ENCODE measurements at regions not wholly inside any gene's neighbourhood (a gene's known extent, or its start where the extent isn't known, plus 50 kb on each side); places are given as distances from the start of the nearest gene placed in this dataset.
"Not testable (repeated sequence)": the region's sequence is repeated elsewhere in the genome, so short reads cannot be mapped to it uniquely, and the experiment has no call there.

DNA sequence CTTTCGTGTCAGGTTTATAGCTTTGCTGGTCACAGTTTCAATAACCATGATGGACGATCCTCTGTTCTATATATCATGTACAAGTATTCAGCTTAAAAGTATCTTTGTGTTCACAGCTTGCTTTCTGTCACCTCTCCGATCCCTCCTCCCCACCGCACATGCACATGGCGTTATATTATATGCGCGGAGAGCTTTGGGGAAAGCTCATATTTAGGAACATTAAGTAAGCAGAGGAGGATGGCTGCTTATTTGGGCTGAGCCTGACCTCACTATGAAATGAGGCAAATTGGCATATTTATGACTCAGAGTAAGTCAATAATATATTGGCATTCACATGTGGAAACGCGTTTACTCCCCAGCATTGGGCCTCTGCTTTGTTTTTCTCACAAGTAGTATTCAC lies 360.5 kb downstream of the HLX start:
- peaks cover 0 to 6% (median 5%) of the 10 kb centered on the region in 3 donors for H3K27me3 Mint-ChIP-seq
- H3K4me1 Mint-ChIP-seq, result no peaks in the 10 kb centered on the region
- ATAC-seq (ENCODE audit: low read depth in 2 of 2) (no peak), DNase-seq (no peak)
- H3K27ac Mint-ChIP-seq, result no peak overlapping the region
- H3K36me3 Mint-ChIP-seq, result no peaks in the 10 kb centered on the region
- no peak overlapping the region for H3K4me3 Mint-ChIP-seq
- H3K9me3 Mint-ChIP-seq, result no peaks in the 10 kb centered on the region

DNA sequence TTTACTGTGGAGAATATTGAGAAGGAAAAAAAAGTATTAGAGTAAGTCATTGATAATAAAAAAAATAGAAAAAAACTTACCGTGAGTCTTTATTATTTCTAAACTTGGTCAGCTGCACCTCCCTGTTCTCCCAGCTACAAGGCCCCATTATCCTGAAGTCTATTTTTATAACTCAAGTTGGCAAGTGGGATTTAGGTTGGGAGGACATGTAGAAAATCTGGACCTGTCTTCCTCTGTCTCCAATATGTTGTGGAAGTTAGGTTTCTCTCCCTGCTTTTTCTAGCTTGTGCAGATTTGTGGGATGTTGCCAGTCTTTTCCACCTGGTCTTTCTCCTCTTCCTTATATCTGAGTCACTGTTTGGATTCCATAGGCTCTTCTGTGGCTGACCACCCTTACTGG lies 361.4 kb downstream of the HLX start:
- Mint-ChIP-seq H3K9me3 (no peaks in the 10 kb centered on the region), H3K4me3 (no peak overlapping the region), H3K27me3 (peaks cover 0 to 6% (median 5%) of the 10 kb centered on the region in 3 donors), H3K4me1 (no peaks in the 10 kb centered on the region), H3K36me3 (no peaks in the 10 kb centered on the region), H3K27ac (no peak overlapping the region)
- no peak for ATAC-seq (ENCODE audit: low read depth in 2 of 2)
- no peak for DNase-seq

DNA sequence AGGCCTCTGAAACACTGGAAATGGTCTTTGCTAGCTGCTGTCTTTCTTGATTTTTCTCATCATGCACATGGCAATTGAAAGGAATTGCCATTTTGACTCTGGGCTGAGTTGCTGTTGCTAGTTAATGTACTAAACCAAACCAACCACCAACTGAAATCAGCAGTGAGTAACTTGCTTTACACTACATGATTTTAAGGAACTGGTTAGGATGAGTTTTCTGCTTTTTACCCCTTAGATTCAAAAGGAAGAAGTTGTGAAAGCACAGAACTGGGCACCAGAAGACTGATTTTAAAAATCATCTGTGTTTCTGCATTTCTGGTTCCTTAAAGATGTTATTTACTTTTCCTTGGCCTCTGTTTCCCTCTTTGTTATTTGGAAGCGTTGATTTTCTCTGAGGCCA lies 361.9 kb downstream of the HLX start:
- Mint-ChIP-seq H3K9me3 (no peaks in the 10 kb centered on the region), H3K27ac (no peak overlapping the region), H3K36me3 (no peaks in the 10 kb centered on the region), H3K4me1 (no peaks in the 10 kb centered on the region), H3K27me3 (peaks cover 0 to 6% (median 5%) of the 10 kb centered on the region in 3 donors), H3K4me3 (no peak overlapping the region)
- DNase-seq, result no peak
- ATAC-seq (ENCODE audit: low read depth in 2 of 2), result no peak

DNA sequence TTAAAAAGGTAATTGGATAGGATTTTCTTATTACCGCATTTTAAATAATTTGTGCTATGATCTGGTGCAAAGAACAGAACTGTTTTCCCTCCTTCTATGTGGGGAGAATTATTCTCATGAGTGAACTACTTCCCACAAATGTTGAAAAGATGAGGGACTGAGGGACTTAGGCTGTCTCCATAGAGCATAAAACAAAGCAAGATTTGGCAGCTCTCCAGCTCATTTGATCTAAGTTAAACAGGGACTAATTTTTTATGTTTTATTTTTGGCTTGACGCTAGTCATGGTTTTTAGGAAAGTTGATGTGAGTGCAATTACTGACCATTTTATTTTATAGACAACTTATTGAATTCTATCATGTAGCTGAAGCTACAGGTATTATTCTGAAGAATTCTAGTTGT lies 362.3 kb downstream of the HLX start:
- no peaks in the 10 kb centered on the region for H3K36me3 Mint-ChIP-seq

DNA sequence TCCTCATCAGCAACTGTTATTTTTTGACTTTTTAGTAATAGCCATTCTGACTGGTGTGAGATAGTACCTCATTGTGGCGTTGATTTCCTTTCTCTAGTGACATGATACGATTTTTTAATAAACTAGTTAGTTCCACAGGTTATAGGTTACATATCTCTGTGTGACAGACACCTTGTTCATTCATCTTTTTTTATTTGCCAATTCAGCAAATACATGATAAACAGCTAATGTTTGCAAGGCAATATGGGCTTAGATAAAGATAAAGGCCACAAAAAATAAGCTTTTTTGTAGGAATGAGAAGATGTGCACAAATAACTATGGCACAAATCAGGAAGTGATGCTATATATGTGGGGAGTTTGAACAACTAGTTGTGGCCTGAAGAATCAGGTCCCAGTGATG lies 366.8 kb downstream of the HLX start:
- no peaks in the 10 kb centered on the region for H3K9me3 Mint-ChIP-seq
- no peak overlapping the region for H3K4me3 Mint-ChIP-seq
- ATAC-seq (ENCODE audit: low read depth in 2 of 2), result no peak
- H3K27me3 Mint-ChIP-seq, result peaks cover 5 to 13% (median 9%) of the 10 kb centered on the region in 3 donors
- H3K4me1 Mint-ChIP-seq, result no peaks in the 10 kb centered on the region
- no peak overlapping the region for H3K27ac Mint-ChIP-seq
- H3K36me3 Mint-ChIP-seq, result no peaks in the 10 kb centered on the region
- DNase-seq, result no peak

More for the DNA sequence above, 362.3 kb downstream of the HLX start:
- no peaks in the 10 kb centered on the region for H3K4me1 Mint-ChIP-seq
- no peaks in the 10 kb centered on the region for H3K9me3 Mint-ChIP-seq
- peaks cover 0 to 6% (median 5%) of the 10 kb centered on the region in 3 donors for H3K27me3 Mint-ChIP-seq
- DNase-seq, result no peak
- H3K27ac Mint-ChIP-seq, result no peak overlapping the region
- no peak for ATAC-seq (ENCODE audit: low read depth in 2 of 2)
- H3K4me3 Mint-ChIP-seq, result no peak overlapping the region

DNA sequence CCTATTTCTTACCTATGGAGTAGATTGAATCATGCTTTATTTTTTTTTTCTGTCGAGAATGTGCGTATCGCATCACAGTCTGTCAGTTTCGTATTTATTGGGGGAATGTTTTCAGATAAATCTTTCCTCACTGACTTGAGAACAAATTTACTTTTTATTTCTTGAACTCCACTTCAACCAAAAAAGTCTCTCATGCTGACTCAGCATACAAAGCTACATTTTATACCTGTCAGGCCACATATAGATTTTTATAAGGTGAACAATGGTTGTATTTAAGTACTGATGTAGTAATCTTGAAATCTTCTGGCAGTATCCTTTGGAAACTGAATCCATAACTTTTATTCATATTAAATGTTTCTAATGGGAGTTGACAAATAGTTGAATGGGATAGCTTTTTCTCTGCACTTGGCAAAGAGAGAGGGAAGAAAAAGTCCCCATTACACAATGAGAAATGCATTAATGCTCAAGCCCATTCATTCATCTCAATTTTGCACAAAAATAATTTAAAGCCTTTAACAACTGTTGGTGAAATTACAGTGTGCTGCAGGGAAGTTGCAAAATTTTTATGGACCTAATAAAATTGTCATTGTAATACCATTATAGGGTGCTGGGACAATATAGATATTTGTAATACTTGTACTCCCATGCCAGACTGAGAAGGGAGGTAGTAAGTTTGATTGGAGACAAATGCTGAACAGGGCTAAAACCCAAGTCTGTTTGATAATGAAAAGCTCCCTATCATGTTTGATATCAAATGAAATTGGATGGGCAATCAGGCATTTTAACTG lies 367.6 kb downstream of the HLX start:
- Mint-ChIP-seq H3K9me3 (no peaks in the 10 kb centered on the region), H3K36me3 (no peaks in the 10 kb centered on the region), H3K4me1 (no peaks in the 10 kb centered on the region), H3K27me3 (peaks cover 5 to 13% (median 9%) of the 10 kb centered on the region in 3 donors), H3K4me3 (no peak overlapping the region), H3K27ac (no peak overlapping the region)
- ATAC-seq (ENCODE audit: low read depth in 2 of 2), result no peak
- no peak for DNase-seq

DNA sequence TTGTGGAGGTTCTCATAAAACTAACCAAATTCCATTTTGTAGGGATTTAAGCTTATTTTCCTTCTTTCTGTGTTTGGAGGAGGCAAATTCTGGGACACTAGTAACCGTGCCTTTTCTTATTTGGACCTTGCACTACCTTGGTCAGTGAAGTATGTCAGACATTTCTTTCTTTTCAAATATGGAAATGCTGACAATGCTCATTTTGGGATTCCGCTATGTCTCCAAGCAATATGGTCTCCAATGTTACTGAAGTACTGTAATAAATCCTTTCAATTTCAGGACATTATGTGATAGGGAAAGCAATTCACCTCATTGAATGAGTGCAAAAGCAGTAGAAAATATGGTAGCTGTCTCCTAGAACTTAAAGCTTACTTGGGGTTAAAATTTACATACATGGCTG lies 372.3 kb downstream of the HLX start:
- H3K4me3 Mint-ChIP-seq, result no peak overlapping the region
- no peaks in the 10 kb centered on the region for H3K4me1 Mint-ChIP-seq
- no peaks in the 10 kb centered on the region for H3K36me3 Mint-ChIP-seq
- ATAC-seq (ENCODE audit: low read depth in 2 of 2) (no peak), DNase-seq (no peak)
- H3K27ac Mint-ChIP-seq, result no peak overlapping the region
- H3K9me3 Mint-ChIP-seq, result peaks cover 0 to 4% (median 2%) of the 10 kb centered on the region in 7 donors
- H3K27me3 Mint-ChIP-seq, result peaks cover 0 to 9% (median 7%) of the 10 kb centered on the region in 3 donors

DNA sequence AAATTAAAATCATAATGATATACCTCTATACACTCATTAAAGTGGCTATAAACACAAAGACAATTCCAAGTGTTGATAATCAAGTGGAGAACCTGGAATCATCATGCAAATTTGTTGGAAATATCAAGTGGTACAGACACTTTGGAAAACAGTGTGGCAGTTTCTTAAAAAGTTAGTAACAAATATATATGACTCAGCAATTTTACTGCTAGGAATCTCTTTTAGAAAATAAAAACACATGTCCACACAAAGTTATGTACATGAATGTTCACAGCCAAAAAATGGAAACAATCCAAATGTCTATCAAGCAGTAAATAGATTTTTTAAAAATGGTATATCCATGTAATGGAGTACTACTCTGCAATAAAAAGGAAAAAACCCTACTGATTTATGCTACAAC lies 375.6 kb downstream of the HLX start:
- Mint-ChIP-seq H3K9me3 (peaks cover 0 to 22% (median 13%) of the 10 kb centered on the region in 7 donors), H3K4me1 (no peaks in the 10 kb centered on the region), H3K4me3 (no peak overlapping the region), H3K36me3 (no peaks in the 10 kb centered on the region), H3K27ac (no peak overlapping the region), H3K27me3 (peaks cover 0 to 15% (median 0%) of the 10 kb centered on the region in 3 donors)
- ATAC-seq (ENCODE audit: low read depth in 2 of 2) (no peak), DNase-seq (no peak)

DNA sequence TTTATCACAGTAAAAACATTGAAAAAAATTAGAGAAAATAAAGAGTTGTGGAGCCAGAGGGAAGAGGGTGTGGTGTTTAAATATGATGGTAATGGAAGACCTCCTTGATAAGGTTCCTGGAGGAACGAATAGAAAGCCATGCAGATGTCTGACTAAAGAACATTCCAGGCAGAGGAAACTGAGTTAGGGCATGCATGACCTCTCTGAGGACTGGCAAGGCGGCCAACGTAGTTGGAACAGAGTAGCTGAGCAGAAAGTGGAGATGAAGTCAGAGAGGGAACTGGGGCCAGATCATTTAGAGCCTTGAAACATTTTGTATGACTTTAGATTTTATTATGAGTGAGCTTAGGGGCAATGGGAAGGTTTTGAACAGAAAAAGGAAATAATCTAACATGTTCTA lies 377.5 kb downstream of the HLX start:
- DNase-seq (no peak), ATAC-seq (ENCODE audit: low read depth in 2 of 2) (no peak)
- Mint-ChIP-seq H3K36me3 (peaks cover 0 to under 1% of the 10 kb centered on the region in 2 donors), H3K9me3 (peaks cover 0 to 24% (median 16%) of the 10 kb centered on the region in 7 donors), H3K27ac (no peak overlapping the region), H3K4me3 (no peak overlapping the region), H3K4me1 (no peaks in the 10 kb centered on the region), H3K27me3 (peaks cover 7 to 29% (median 13%) of the 10 kb centered on the region in 3 donors)

DNA sequence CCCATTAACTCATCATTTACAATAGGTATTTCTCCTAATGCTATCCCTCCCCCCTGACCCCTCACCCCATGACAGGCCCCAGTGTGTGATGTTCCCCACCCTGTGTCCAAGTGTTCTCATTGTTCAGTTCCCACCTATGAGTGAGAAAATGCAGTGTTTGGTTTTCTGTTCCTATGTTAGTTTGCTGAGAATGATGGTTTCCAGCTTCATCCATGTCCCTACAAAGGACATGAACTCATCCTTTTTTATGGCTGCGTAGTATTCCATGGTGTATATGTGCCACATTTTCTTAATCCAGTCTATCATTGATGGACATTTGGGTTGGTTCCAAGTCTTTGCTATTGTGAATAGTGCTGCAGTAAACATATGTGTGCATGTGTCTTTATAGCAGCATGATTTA lies 378.3 kb downstream of the HLX start:
- not testable (repeated sequence) for H3K4me1 Mint-ChIP-seq; H3K4me3 Mint-ChIP-seq; H3K27ac Mint-ChIP-seq; ATAC-seq (ENCODE audit: low read depth in 2 of 2); H3K36me3 Mint-ChIP-seq; DNase-seq
- peaks cover 12 to 36% (median 21%) of the 10 kb centered on the region in 3 donors for H3K27me3 Mint-ChIP-seq
- H3K9me3 Mint-ChIP-seq, result peaks cover 0 to 29% (median 16%) of the 10 kb centered on the region in 7 donors

DNA sequence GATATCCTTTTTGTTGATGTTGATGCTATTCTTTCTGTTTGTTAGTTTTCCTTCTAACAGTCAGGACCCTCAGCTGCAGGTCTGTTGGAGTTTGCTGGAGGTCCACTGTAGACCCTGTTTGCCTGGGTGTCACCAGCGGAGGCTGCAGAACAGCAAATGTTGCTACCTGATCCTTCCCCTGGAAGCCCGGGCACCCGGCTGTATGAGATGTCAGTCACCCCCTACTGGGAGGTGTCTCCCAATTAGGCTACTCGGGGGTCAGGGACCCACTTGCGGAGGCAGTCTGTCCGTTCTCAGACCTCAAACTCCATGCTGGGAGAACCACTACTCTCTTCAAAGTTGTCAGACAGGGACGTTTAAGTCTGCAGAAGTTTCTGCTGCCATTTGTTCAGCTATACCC lies 383.4 kb downstream of the HLX start:
- not testable (repeated sequence) for H3K4me3 Mint-ChIP-seq; H3K36me3 Mint-ChIP-seq; H3K27ac Mint-ChIP-seq; H3K4me1 Mint-ChIP-seq; ATAC-seq (ENCODE audit: low read depth in 2 of 2); DNase-seq
- Mint-ChIP-seq H3K9me3 (peaks cover 0 to 21% (median 13%) of the 10 kb centered on the region in 7 donors), H3K27me3 (peaks cover 15 to 43% (median 21%) of the 10 kb centered on the region in 3 donors)

DNA sequence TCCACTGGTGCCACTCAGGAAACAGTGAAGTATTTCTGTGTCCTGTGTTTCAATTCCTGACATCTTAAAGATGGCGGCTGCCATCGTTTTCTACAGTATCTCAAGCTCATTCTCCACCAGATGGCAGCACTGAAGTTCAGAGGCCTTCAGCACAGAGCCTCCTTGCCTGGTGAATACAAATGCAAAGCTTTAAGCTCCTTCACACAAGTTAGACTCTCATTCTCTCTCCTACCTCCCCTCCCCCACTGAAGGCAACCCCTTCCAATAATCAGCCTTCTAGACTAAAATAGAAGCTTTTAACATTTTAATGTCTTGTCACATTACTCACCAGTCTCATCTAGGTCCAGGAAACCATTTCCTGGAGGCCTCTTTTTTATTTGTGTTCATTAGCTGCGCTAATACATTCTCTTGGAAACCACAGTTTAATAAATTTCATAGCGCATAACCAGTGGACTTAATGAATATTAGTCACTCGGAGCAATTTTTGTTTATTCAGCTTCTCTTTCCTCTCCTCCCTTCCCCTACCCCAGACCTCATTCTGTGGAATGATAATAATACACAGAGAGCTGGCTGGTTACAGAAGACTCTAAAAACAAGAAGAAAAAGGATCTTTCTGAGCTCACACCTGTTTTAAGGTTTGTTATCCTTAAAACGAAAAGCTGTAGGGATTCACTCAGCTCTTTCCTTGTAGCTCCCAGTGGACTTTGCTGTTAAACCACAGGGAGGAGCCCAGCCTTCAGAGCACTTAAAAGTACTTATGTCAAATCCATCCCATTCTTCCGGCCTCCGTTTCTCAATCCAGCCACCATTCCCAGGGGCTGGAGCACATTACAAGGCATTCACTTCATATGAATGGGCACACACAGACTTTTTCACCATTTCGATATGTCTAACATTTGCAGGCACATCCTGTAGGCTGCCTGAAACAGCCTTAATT lies 384.9 kb downstream of the HLX start:
- peak; percentile 60 to 75 for ATAC-seq (ENCODE audit: low read depth in 2 of 2)
- H3K9me3 Mint-ChIP-seq, result peaks cover 0 to 11% (median 4%) of the 10 kb centered on the region in 7 donors
- H3K27me3 Mint-ChIP-seq, result peaks cover 15 to 30% (median 21%) of the 10 kb centered on the region in 3 donors
- no peaks in the 10 kb centered on the region for H3K4me1 Mint-ChIP-seq
- H3K36me3 Mint-ChIP-seq, result peaks cover 0 to 5% of the 10 kb centered on the region in 2 donors
- peak overlapping the region in 1 of 6 donors; percentile 4 for H3K27ac Mint-ChIP-seq
- DNase-seq, result peak; percentile 20
- no peak overlapping the region for H3K4me3 Mint-ChIP-seq

DNA sequence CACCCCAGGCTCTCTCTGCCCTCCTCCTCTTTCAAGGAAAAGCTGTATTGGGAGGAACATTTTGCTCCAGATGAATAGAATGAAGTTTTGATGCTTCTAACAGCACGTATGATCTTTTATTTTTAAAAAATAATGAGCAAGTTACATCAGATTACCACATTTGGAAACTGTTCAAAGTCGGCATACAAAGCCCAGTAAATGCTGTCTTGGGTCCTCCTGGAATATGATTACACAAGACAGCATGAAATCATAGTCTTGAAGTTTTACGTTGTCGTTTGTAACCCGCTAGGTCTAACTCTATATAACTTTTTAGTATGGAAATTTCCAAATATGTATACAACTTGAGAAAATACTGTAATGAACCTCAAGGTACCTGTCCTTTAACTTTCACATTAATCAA lies 385.6 kb downstream of the HLX start:
- Mint-ChIP-seq H3K9me3 (peaks cover 0 to 7% (median 3%) of the 10 kb centered on the region in 7 donors), H3K27ac (no peak overlapping the region), H3K4me3 (no peak overlapping the region), H3K36me3 (peaks cover 0 to 5% of the 10 kb centered on the region in 2 donors), H3K4me1 (no peaks in the 10 kb centered on the region), H3K27me3 (peaks cover 15 to 29% (median 21%) of the 10 kb centered on the region in 3 donors)
- no peak for ATAC-seq (ENCODE audit: low read depth in 2 of 2)
- DNase-seq, result no peak
